SK-MEL-5 (cell line): ENCODE measurements at regions not wholly inside any gene's neighbourhood (a gene's known extent, or its start where the extent isn't known, plus 50 kb on each side); places are given as distances from the start of the nearest gene placed in this dataset.
"Not testable (repeated sequence)": the region's sequence is repeated elsewhere in the genome, so short reads cannot be mapped to it uniquely, and the experiment has no call there.

ENCODE experiments used
- DNase-seq: peaks from one replicate; pipeline ENCODE4 v3.0.0-alpha.2; 2016; ENCODE audit warnings: low read depth, low spot score
- in situ Hi-C: cut with HindIII; loops from 2 replicates; pipeline ENCODE4 v1.10.0; 2016; ENCODE audit warnings: low sequenced_read_pairs, high pct_unique_total_duplicates, low pct_unique_long_range_greater_than_20kb

GRCh38 chr10:57624856-57625592, 642.7 kb downstream of the IPMK start:
- DNase-seq, result no peak
- in situ Hi-C loops, result no loop called here

GRCh38 chr10:57624066-57624465, 643.6 kb downstream of the IPMK start:
- no peak for DNase-seq
- in situ Hi-C loops, result no loop called here

- DNase-seq, result no peak
- in situ Hi-C loops, result no loop called here
These were observed 646.2 kb downstream of the IPMK start for GRCh38 chr10:57621466-57621865.

- in situ Hi-C loops, result no loop called here
- DNase-seq, result no peak
These were observed 661.7 kb downstream of the IPMK start for GRCh38 chr10:57605948-57606485.

- in situ Hi-C loops, result no loop called here
- DNase-seq, result no peak
These were observed 668.3 kb downstream of the IPMK start for GRCh38 chr10:57599440-57599839.

- in situ Hi-C loops, result no loop called here
- DNase-seq, result peak; percentile 13
These were observed 673.6 kb downstream of the IPMK start for GRCh38 chr10:57593983-57594573.

GRCh38 chr10:57579926-57580325, 687.8 kb downstream of the IPMK start:
- peak; percentile 59 for DNase-seq
- in situ Hi-C loops, result no loop called here

GRCh38 chr10:57562211-57562610, 705.5 kb downstream of the IPMK start:
- DNase-seq, result no peak
- in situ Hi-C loops, result no loop called here

- DNase-seq, in situ Hi-C loops: not testable (repeated sequence)
These were observed 715.9 kb downstream of the IPMK start for GRCh38 chr10:57551774-57552173.

GRCh38 chr10:57535306-57535705, 732.4 kb downstream of the IPMK start:
- in situ Hi-C loops, result no loop called here
- no peak for DNase-seq

- in situ Hi-C loops, result no loop called here
- no peak for DNase-seq
These were observed 754.1 kb downstream of the IPMK start for GRCh38 chr10:57513637-57514036.

GRCh38 chr10:57507788-57508187, 759.9 kb downstream of the IPMK start:
- in situ Hi-C loops, result no loop called here
- DNase-seq, result no peak

GRCh38 chr10:57506414-57507094, 761.1 kb downstream of the IPMK start:
- DNase-seq, result no peak
- in situ Hi-C loops, result no loop called here

GRCh38 chr10:57494486-57494885, 773.2 kb downstream of the IPMK start:
- peak; percentile 67 for DNase-seq
- in situ Hi-C loops, result no loop called here

- in situ Hi-C loops, result no loop called here
- DNase-seq, result no peak
These were observed 785.4 kb downstream of the IPMK start for GRCh38 chr10:57482259-57482658.

- in situ Hi-C loops, result no loop called here
- no peak for DNase-seq
These were observed 794.7 kb downstream of the IPMK start for GRCh38 chr10:57472823-57473619.

- no peak for DNase-seq
- in situ Hi-C loops, result no loop called here
These were observed 798.7 kb downstream of the IPMK start for GRCh38 chr10:57468894-57469432.

GRCh38 chr10:57465155-57465554, 802.5 kb downstream of the IPMK start:
- in situ Hi-C loops, result no loop called here

More at GRCh38 chr10:57465155-57465554, 802.5 kb downstream of the IPMK start:
- DNase-seq, result no peak
